ENCODE measurements at regions not wholly inside any gene's neighbourhood (a gene's known extent, or its start where the extent isn't known, plus 50 kb on each side); places are given as distances from the start of the nearest gene placed in this dataset.

DNA sequence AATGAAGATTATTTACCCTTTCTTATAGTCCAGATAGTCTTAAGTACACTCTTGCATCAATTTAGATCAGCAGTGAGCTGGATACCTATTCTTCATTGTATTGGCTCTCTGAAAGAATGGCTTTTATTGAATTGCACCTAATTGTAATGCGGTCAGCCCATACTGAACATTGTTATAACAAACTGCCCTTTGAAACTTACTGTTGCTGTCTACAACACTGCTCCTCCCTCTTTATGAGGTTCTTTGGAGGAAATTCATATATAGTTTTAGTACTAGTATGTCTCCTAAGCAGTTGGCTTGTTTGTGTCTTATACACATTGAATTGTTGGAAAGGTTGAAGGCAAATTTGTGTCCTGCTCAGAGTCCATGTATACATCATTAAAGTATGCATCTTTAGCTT lies 66.5 kb upstream of the UGP2 start:
- intact Hi-C loops (cut with DNase I; ENCODE audit: low total_unique reads), result no loop called here
- TF ChIP-seq CTCF (IDR thresholded peaks at IDR 0.05 in 8 of 11, conservative IDR thresholded peaks at IDR 0.05 in 3 of 11) (no peak), POLR2A (IDR thresholded peaks at IDR 0.05) (no peak)
- no peaks in the 10 kb centered on the region for H3K4me1 ChIP-seq
- H3K4me3 ChIP-seq, result no peak overlapping the region
- H3K36me3 ChIP-seq, result no peaks in the 10 kb centered on the region
- no peaks in the 10 kb centered on the region for H3K9me3 ChIP-seq
- no peak for DNase-seq
- H3K27me3 ChIP-seq (replicated peaks in 1 of 7), result no peaks in the 10 kb centered on the region
- no peak overlapping the region for H3K27ac ChIP-seq
- WGBS, 5 donors, result 93 to 100% (median 97%) methylated on average over 1 of the region's 1 CpG

DNA sequence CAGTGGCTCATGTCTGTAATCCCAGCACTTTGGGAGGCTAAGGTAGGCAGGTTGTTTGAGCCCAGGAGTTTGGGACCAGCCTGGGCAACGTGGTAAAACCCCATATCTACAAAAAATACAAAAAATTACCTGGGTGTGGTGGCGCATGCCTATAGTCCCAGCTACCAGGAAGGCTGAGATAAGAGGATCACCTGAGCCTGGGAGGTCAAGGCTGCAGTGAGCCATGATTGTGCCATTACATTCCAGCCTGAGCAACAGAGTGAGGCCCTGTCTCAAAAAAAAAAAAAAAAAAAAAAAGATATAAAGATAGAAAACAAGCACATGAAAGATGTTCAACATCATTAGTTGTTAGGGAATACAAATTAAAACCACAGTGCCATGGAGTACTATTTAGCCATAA lies 65.3 kb upstream of the UGP2 start:
- no peak for DNase-seq
- Histone ChIP-seq H3K4me3 (no peak overlapping the region), H3K36me3 (no peaks in the 10 kb centered on the region), H3K9me3 (no peaks in the 10 kb centered on the region), H3K27ac (no peak overlapping the region), H3K27me3 (replicated peaks in 1 of 7) (no peaks in the 10 kb centered on the region), H3K4me1 (no peaks in the 10 kb centered on the region)
- intact Hi-C loops (cut with DNase I; ENCODE audit: low total_unique reads), result no loop called here
- TF ChIP-seq CTCF (IDR thresholded peaks at IDR 0.05 in 8 of 11, conservative IDR thresholded peaks at IDR 0.05 in 3 of 11), result no peak
- no peak for TF ChIP-seq POLR2AphosphoS5 (IDR thresholded peaks at IDR 0.05)
- TF ChIP-seq POLR2A (IDR thresholded peaks at IDR 0.05), result no peak
- whole genome bisulfite sequencing, 5 donors, result 75 to 92% (median 85%) methylated on average over 2 of the region's 2 CpGs

DNA sequence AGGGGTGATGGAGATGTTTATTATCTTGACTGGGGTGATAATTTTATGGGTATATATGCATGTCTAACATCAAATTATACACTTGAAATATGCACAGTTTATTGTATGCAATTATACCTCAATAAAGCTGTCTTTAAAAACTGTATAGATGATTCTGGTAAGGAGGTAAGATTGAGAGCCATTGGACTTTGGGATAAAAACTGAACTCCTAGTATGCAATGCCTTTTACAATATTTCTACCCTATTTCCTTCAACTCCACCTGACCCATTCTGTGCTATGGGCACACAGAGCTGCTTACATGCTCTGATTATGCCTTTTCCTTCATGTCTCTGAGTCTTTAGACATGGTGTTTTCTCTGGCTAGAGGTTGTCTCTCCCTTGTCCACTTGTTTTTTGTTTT lies 63.9 kb upstream of the UGP2 start:
- Histone ChIP-seq H3K4me3 (no peak overlapping the region), H3K27ac (no peak overlapping the region), H3K4me1 (no peaks in the 10 kb centered on the region), H3K9me3 (no peaks in the 10 kb centered on the region), H3K27me3 (replicated peaks in 1 of 7) (no peaks in the 10 kb centered on the region), H3K36me3 (no peaks in the 10 kb centered on the region)
- intact Hi-C loops (cut with DNase I; ENCODE audit: low total_unique reads), result no loop called here
- TF ChIP-seq POLR2AphosphoS5 (IDR thresholded peaks at IDR 0.05), result no peak
- no peak for TF ChIP-seq POLR2A (IDR thresholded peaks at IDR 0.05)
- TF ChIP-seq CTCF (IDR thresholded peaks at IDR 0.05 in 8 of 11, conservative IDR thresholded peaks at IDR 0.05 in 3 of 11), result no peak
- DNase-seq, result no peak

DNA sequence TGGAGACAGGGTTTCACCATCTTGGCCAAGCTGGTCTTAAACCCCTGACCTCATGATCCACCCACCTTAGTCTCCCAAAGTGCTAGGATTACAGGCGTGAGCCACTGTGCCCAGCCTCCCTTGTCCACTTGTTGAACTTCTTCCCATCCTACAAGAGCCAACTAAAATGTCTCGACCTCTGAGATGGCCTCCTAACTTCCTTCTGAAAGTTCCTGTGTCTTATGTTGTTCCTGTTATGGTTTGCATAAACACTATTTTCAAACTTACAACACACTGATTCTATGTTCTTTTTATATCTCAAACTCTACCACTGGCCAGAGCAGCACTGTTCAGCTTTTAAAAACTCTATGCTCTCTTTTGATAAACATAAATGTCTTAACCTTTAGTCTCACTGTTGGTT lies 63.3 kb upstream of the UGP2 start:
- Histone ChIP-seq H3K27me3 (replicated peaks in 1 of 7) (no peaks in the 10 kb centered on the region), H3K27ac (peak overlapping the region in 1 of 8 donors; percentile 24), H3K9me3 (no peaks in the 10 kb centered on the region), H3K4me3 (no peak overlapping the region), H3K36me3 (no peaks in the 10 kb centered on the region), H3K4me1 (no peaks in the 10 kb centered on the region)
- intact Hi-C loops (cut with DNase I; ENCODE audit: low total_unique reads), result no loop called here
- no peak for TF ChIP-seq POLR2AphosphoS5 (IDR thresholded peaks at IDR 0.05)
- TF ChIP-seq CTCF (IDR thresholded peaks at IDR 0.05 in 8 of 11, conservative IDR thresholded peaks at IDR 0.05 in 3 of 11), result no peak
- no peak for TF ChIP-seq POLR2A (IDR thresholded peaks at IDR 0.05)
- 65 to 81% (median 70%) methylated on average over 2 of the region's 2 CpGs for WGBS, 5 donors
- DNase-seq, result no peak
